ENCODE measurements at regions not wholly inside any gene's neighbourhood (a gene's known extent, or its start where the extent isn't known, plus 50 kb on each side); places are given as distances from the start of the nearest gene placed in this dataset.
A peak's percentile ranks its signal among the peaks of the same experiment; 100 is the strongest.
"Not testable (repeated sequence)": the region's sequence is repeated elsewhere in the genome, so short reads cannot be mapped to it uniquely, and the experiment has no call there.

DNA sequence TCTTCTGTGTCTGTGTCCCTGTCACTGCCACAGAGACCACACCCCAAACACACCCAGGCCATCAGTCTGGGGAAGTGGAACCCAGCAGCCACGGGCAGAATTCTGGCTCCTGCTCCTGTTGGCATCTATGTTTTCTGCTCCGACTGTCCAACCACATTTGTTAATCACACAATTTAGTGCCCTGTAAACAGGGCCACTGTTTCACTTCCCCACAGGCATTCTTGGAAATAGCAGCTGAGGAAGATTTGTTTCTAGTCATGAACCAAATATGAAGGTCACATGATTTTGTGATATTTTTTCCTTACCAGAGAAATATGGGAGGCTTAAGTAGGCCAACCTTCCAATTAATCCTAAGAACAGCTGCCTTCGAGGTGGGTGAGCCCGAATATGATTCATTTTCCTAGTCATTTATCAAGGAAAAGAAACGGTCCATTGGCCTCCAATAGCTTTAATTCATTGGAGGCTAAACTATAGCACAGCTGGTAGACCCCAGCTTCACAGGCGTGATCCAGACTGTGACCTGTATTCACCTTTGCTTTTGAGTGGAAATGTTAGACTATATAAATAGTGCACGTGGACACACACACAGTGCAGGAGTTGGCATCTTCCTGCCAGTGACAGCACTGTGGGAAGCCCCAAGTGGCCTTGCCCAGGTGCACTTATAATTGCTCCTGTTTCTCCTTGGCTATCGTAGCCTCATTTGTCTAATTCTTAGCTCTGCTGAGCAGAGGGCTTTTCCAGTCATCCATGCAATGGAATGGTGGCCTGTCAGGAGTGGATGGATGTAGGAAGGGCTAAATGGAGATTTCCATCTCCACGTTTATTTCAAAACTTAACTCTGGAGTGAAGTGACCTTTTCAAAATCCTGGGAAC is 267.9 kb downstream of the LPIN1 start:
- no peak for TF ChIP-seq TAF1 (IDR thresholded peaks at IDR 0.05; ENCODE audit: borderline replicate concordance, low read depth, low read length)
- TF ChIP-seq POLR2A (IDR thresholded peaks at IDR 0.05; ENCODE audit: low read depth, low read length) = no peak
- TF ChIP-seq POLR2AphosphoS5 (IDR thresholded peaks at IDR 0.05; ENCODE audit: low read depth, low read length) = no peak
- DNase-seq (ENCODE audit: insufficient read length) (no peak), FAIRE-seq (peak; percentile 24)

DNA sequence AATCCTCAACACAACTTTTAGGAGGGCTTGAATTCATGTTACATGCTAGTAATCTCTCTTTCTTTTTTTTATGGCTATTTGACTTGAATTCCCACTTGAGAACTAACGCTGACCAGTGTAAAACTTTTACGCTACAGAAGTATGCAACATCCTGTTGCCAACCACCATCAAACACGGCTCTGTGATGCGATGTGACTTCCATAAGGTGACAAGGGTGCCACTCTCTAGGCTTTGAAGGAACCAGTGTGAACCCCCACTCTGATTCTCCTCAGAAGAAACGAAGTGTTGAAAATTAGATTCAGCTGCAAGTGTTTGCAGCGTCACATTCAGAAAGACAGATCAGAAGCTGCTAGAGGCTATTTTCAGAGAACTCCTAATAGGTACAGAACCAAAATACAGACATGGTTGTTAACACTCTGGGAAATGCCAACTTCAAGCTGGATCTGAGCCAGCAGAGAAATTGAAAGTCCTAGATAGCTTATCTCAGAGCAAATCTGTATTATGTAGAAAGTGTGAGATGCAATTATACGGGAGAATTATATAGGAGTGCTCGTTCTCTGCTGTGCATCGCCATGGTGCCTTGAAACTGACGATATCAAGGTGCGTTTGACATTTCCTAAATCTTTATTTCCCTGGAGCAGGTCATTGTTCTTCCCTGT is 271.2 kb downstream of the LPIN1 start:
- DNase-seq (ENCODE audit: insufficient read length) (no peak), FAIRE-seq (no peak)
- TF ChIP-seq POLR2AphosphoS5 (IDR thresholded peaks at IDR 0.05; ENCODE audit: low read depth, low read length) (no peak), TAF1 (IDR thresholded peaks at IDR 0.05; ENCODE audit: borderline replicate concordance, low read depth, low read length) (no peak), POLR2A (IDR thresholded peaks at IDR 0.05; ENCODE audit: low read depth, low read length) (no peak)

DNA sequence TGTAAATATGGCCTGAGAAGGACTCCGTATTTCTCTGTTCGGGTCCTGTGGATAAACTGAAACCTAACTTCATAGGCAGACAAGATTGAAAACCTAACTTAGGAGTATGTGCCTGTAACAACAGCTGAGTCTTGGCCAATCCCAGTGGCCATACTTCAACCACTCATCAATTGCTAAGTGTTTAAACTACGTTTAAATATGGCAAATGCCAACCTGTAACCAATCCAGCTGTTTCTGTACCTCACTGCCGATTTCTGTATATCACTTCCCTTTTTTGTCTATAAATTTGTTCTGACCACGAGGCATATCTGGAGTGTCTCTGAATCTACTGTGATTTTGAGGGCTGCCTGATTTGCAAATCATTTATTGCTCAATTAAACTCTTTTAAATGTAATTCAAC is 272.3 kb downstream of the LPIN1 start:
- DNase-seq (ENCODE audit: insufficient read length); FAIRE-seq: not testable (repeated sequence)

DNA sequence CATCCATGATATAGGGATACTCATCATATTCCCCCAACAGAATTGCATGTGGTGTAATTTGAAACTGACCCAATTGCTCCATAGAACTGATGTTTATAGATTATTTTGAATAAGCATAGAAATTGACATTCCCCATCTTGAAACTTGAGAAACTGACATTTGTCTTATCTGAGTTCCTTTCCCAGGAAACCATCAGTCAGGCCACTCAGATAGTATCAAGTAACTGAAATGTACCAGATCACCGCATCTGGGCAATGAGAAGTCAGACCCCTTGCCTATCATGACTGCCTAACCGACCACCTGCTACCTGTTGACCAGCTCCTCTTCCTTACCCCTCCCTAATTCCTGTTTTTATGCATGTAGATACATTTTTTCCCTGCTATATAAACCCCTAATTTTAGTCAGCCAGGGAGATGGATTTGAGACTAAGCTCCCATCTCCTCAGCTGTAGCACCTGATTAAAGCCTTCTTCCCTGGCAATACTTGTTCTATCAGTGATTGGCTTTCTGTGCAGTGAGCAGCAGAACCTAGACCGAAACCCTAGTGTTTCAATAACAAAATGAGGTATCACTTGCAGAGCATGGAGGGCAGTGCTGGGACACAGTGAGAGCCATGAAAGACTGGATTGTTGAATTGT is 274.5 kb downstream of the LPIN1 start:
- DNase-seq (ENCODE audit: insufficient read length) = no peak
- no peak for FAIRE-seq
- TF ChIP-seq POLR2AphosphoS5 (IDR thresholded peaks at IDR 0.05; ENCODE audit: low read depth, low read length) = no peak
- TF ChIP-seq TAF1 (IDR thresholded peaks at IDR 0.05; ENCODE audit: borderline replicate concordance, low read depth, low read length) = no peak
- no peak for TF ChIP-seq POLR2A (IDR thresholded peaks at IDR 0.05; ENCODE audit: low read depth, low read length)

DNA sequence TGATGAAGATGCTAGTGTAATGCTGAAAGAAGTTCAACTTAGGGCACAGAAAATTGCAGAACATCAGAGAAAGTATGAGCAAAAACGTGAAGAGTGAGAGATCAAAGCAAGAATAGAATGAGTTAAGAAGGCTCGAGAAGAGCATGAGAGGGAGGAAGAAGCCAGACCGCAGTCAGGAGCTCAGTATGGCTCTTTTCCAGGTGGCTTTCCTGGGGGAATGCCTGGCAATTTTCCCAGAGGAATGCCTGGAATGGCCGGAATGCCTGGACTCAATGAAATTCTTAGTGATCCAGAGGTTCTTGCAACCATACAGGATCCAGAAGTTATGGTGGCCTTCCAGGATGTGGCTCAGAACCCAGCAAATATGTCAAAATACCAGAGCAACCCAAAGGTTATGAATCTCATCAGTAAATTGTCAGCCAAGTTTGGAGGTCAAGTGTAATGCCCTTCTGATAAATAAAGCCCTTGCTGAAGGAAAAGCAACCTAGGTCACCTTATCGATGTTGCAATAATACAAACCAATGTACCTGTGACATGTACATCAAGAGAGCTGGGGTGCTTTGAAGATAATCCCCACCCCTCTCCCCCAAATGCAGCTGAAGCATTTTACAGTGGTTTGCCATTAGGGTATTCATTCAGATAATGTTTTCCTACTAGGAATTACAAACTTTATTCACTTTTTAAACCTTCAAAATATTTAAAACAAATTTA is 277.9 kb downstream of the LPIN1 start:
- not testable (repeated sequence) for DNase-seq (ENCODE audit: insufficient read length); FAIRE-seq

DNA sequence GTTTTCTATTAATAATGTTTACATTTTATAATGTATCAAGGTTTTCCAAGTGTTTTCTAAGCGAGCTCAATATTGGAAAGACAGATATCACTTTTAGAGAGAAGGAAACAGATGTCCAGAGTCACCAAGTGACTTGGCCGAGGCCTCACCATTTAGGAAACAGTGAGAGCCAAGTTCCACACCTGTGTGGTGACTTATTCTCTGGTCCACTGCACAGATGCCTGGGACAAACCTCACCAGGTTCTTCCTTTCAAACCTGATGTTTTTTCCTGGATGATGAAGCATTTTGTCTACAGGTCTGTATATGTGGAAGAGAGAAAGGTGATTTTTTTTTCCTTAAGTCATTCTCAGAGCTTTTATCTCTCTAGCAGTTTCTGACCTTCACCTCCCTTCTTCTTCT is 280.7 kb downstream of the LPIN1 start:
- DNase-seq (ENCODE audit: insufficient read length) (no peak), FAIRE-seq (no peak)
- TF ChIP-seq POLR2A (IDR thresholded peaks at IDR 0.05; ENCODE audit: low read depth, low read length) (no peak), POLR2AphosphoS5 (IDR thresholded peaks at IDR 0.05; ENCODE audit: low read depth, low read length) (no peak), TAF1 (IDR thresholded peaks at IDR 0.05; ENCODE audit: borderline replicate concordance, low read depth, low read length) (no peak)

DNA sequence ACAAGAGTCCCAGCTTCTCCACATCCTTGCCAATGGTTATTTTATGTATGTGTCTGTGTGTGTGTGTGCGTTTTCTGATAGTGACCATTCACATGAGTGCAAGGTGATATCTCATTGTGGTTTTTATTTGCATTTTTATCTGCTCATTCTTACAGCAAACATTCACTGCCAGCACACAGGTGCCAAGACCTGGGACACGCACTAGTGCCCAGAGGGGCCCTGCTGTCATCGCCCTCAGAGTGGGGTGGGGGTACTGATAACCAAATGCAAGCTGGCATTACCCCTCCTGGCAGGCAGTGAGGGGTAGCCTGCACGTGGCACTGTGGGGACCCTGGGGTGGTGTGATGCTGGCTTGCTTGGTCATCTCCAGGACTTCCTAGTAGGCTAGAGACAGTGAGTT is 285.4 kb downstream of the LPIN1 start:
- no peak for DNase-seq (ENCODE audit: insufficient read length)
- TF ChIP-seq POLR2A (IDR thresholded peaks at IDR 0.05; ENCODE audit: low read depth, low read length) = no peak
- no peak for TF ChIP-seq POLR2AphosphoS5 (IDR thresholded peaks at IDR 0.05; ENCODE audit: low read depth, low read length)
- TF ChIP-seq TAF1 (IDR thresholded peaks at IDR 0.05; ENCODE audit: borderline replicate concordance, low read depth, low read length) = no peak
- FAIRE-seq = peak; percentile 51

DNA sequence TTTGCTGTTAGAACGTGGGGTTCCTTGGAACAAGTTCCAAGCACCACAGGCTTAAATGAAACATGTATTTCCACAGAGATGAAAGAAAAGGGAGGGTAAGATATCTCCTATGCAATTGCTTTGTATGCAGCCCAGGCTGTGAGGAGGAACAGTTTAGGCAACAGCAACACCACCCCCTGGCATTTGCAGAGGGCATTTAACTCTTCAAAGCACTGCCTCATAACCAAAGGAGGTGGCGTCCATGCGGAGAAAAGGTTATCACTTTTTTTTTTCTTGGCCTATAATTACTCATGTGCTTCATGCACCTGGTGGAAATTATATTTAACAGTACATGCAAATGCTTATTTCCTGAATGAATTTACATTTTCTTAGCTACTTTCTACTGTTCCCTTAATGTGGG is 286.0 kb downstream of the LPIN1 start:
- FAIRE-seq = no peak
- no peak for TF ChIP-seq TAF1 (IDR thresholded peaks at IDR 0.05; ENCODE audit: borderline replicate concordance, low read depth, low read length)
- TF ChIP-seq POLR2AphosphoS5 (IDR thresholded peaks at IDR 0.05; ENCODE audit: low read depth, low read length) = no peak
- TF ChIP-seq POLR2A (IDR thresholded peaks at IDR 0.05; ENCODE audit: low read depth, low read length) = no peak

DNA sequence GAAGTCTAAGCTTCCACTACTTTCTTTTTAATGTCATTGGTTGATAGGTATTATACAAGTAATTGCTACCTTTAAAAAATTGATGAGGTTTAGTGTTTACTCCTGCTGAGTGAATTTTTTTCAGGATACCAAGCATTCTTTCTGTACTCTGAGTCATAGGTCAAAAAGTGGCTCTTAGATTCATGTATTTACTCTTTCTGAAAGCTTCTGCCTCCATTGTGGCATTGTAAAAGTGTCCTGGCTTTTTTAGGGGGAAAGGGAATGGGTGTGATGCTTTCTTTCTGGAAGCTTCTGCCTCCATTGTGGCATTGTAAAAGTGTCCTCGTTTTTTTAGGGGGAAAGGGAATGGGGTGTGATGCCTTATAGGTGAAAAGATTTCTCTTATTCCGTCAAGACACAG is 286.5 kb downstream of the LPIN1 start:
- FAIRE-seq (no peak), DNase-seq (ENCODE audit: insufficient read length) (no peak)
- TF ChIP-seq POLR2AphosphoS5 (IDR thresholded peaks at IDR 0.05; ENCODE audit: low read depth, low read length) (no peak), TAF1 (IDR thresholded peaks at IDR 0.05; ENCODE audit: borderline replicate concordance, low read depth, low read length) (no peak), POLR2A (IDR thresholded peaks at IDR 0.05; ENCODE audit: low read depth, low read length) (no peak)

More for the DNA sequence above, 286.0 kb downstream of the LPIN1 start:
- DNase-seq (ENCODE audit: insufficient read length) = no peak

DNA sequence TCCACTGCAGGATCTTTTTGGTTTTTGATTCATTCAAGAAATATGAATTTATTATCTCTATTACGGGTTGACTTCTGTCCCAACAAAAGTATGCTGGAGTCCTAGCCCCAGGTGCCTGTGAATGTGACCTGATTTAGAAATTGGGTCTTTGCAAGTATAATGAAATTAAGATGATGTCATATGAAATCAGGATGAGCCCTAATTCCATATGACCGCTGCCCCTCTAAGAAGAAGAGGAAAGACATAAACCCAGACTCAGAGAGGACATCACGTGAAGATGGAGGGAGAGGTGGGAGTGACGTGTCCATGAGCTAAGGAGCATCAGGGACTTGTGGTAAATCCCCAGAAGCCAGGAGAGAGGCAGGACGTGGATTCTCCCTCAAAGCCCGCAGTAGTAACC is 287.1 kb downstream of the LPIN1 start:
- FAIRE-seq (no peak), DNase-seq (ENCODE audit: insufficient read length) (no peak)
- TF ChIP-seq POLR2A (IDR thresholded peaks at IDR 0.05; ENCODE audit: low read depth, low read length) = no peak
- TF ChIP-seq TAF1 (IDR thresholded peaks at IDR 0.05; ENCODE audit: borderline replicate concordance, low read depth, low read length) = no peak
- TF ChIP-seq POLR2AphosphoS5 (IDR thresholded peaks at IDR 0.05; ENCODE audit: low read depth, low read length) = no peak

DNA sequence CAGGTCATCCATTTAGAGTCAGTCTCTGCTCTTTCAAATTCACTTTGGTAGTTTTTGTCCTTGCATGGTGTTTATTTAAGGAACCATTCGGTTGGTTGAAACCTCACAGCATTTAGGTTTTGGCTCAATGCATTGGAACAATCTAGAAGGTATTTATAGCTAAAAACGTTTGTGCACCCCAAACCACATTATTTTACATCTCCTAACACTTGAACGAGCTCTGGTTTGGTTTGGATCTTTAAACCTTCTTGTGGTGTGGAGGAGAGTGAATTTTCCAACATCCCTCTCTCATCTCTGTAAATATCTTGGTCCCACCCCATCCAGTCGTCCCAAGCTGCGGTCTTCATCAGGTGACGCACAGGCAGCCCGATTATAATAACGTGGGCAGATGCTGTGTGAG is 287.9 kb downstream of the LPIN1 start:
- TF ChIP-seq POLR2AphosphoS5 (IDR thresholded peaks at IDR 0.05; ENCODE audit: low read depth, low read length) (no peak), TAF1 (IDR thresholded peaks at IDR 0.05; ENCODE audit: borderline replicate concordance, low read depth, low read length) (no peak), POLR2A (IDR thresholded peaks at IDR 0.05; ENCODE audit: low read depth, low read length) (no peak)
- DNase-seq (ENCODE audit: insufficient read length) (no peak), FAIRE-seq (peak; percentile 5)
